Right lobe of liver (tissue), 6 donors: ENCODE measurements at regions not wholly inside any gene's neighbourhood (a gene's known extent, or its start where the extent isn't known, plus 50 kb on each side); places are given as distances from the start of the nearest gene placed in this dataset.

ENCODE experiments used
- ATAC-seq, 4 donors: fragments of 200-7000 bp; cut with Tn5 transposase; one replicate each; pipeline ENCODE4 v1.9.1; 2020; ENCODE audit warnings: mild to moderate bottlenecking in 4 of 4, moderate library complexity in 4 of 4
- DNase-seq, 3 donors: peaks; one replicate each; pipeline ENCODE4 v3.0.0-alpha.2; 2020
- H3K27ac ChIP-seq, 3 donors: fragments of 200-600 bp; one replicate each; pipeline ENCODE4 v1.8.0; 2022
- H3K27me3 ChIP-seq, 2 donors: fragments of 200-600 bp; one replicate each; pipeline ENCODE4 v1.8.0; 2022
- H3K36me3 ChIP-seq, 4 donors: fragments of 200-600 bp; sonication (generic) in 1 of 4; one replicate each; pipeline versions ENCODE4 v1.5.1 to v1.8.0; 2017 to 2022; ENCODE audit warnings: control low read depth in 1 of 4
- H3K4me1 ChIP-seq, 4 donors: fragments of 200-600 bp; sonication (generic) in 1 of 4; one replicate each; pipeline versions ENCODE4 v1.5.1 to v1.8.0; 2017 to 2022; ENCODE audit warnings: control low read depth in 1 of 4
- H3K4me3 ChIP-seq, 3 donors: fragments of 200-600 bp; one replicate each; pipeline ENCODE4 v1.8.0; 2022
- H3K9me3 ChIP-seq, 4 donors: fragments of 200-600 bp; sonication (generic) in 1 of 4; one replicate each; pipeline versions ENCODE4 v1.5.1 to v1.8.0; 2017 to 2022; ENCODE audit warnings: control low read depth in 1 of 4
- CTCF ChIP-seq, 4 donors: fragments of 200-600 bp in 3 of 4; fragments of 450-650 bp in 1 of 4; IDR thresholded peaks; one replicate each; pipeline versions ENCODE4 v1.5.1 to v1.8.0; 2016 to 2022; ENCODE audit warnings: antibody characterized with exemption in 4 of 4, mild to moderate bottlenecking in 2 of 4
- POLR2A ChIP-seq: fragments of 450-650 bp; IDR thresholded peaks from one replicate; pipeline ENCODE4 v1.6.1; 2017; ENCODE audit warnings: antibody characterized with exemption, mild to moderate bottlenecking
- WGBS: methylation state at CpG from one replicate; pipeline ENCODE4 v1.1.6; 2018; ENCODE audit warnings: low coverage, low lambda C conversion rate; ENCODE audit not compliant: insufficient coverage; ENCODE audit errors: missing lambda C conversion rate; 5-methylcytosine and 5-hydroxymethylcytosine counted together
- intact Hi-C, 2 donors: fragments of 100-400 bp; cut with DNase I; formaldehyde crosslinking; loops; one replicate each; pipeline versions ENCODE4 v1.11.2 to v1.14.1; 2022
- donor health status: DM: no; HTN: yes; CAD: no.
- donor health status: DM: no; HTN: no; CAD: no.
- donor health status: DM: no; HTN: no; CAD: no.
- donor health status: DM: no; HTN: yes; CAD: no.
- donor health status: DM: no; HTN: yes; CAD: no.

- DNase-seq (no peak), ATAC-seq (no peak)
- no peaks in the 10 kb centered on the region for H3K27me3 ChIP-seq
- H3K4me3 ChIP-seq: no peak overlapping the region
- H3K36me3 ChIP-seq: no peaks in the 10 kb centered on the region
- H3K9me3 ChIP-seq: no peaks in the 10 kb centered on the region
- TF ChIP-seq CTCF (IDR thresholded peaks at IDR 0.05) (no peak), POLR2A (no peak)
- no peaks in the 10 kb centered on the region for H3K4me1 ChIP-seq
- no peak overlapping the region for H3K27ac ChIP-seq
- intact Hi-C loops: no loop called here
- 72% methylated on average over 7 of the region's 7 CpGs for WGBS
Measured at GRCh38 chr13:97798171-97798821, 155.2 kb upstream of the IPO5 start.

- no peaks in the 10 kb centered on the region for H3K4me1 ChIP-seq
- no peak overlapping the region for H3K27ac ChIP-seq
- no peak for DNase-seq
- intact Hi-C loops: no loop called here
- no peak overlapping the region for H3K4me3 ChIP-seq
- 83% methylated on average over 3 of the region's 7 CpGs for WGBS
- TF ChIP-seq CTCF (IDR thresholded peaks at IDR 0.05) (no peak), POLR2A (no peak)
- no peaks in the 10 kb centered on the region for H3K27me3 ChIP-seq
- no peak for ATAC-seq
- no peaks in the 10 kb centered on the region for H3K36me3 ChIP-seq
- H3K9me3 ChIP-seq: no peaks in the 10 kb centered on the region
Measured at GRCh38 chr13:97798836-97799235, 154.6 kb upstream of the IPO5 start.

- Histone ChIP-seq H3K4me3 (no peak overlapping the region), H3K9me3 (no peaks in the 10 kb centered on the region), H3K36me3 (no peaks in the 10 kb centered on the region), H3K27me3 (no peaks in the 10 kb centered on the region), H3K4me1 (no peaks in the 10 kb centered on the region), H3K27ac (no peak overlapping the region)
- intact Hi-C loops: no loop called here
- ATAC-seq (no peak), DNase-seq (no peak)
- TF ChIP-seq CTCF (IDR thresholded peaks at IDR 0.05) (no peak), POLR2A (no peak)
- 70% methylated on average over 3 of the region's 3 CpGs for WGBS
Measured at GRCh38 chr13:97802213-97802612, 151.3 kb upstream of the IPO5 start.

GRCh38 chr13:97809576-97809975 is 143.9 kb upstream of the IPO5 start:
- Histone ChIP-seq H3K4me1 (no peaks in the 10 kb centered on the region), H3K9me3 (no peaks in the 10 kb centered on the region), H3K36me3 (no peaks in the 10 kb centered on the region), H3K27ac (no peak overlapping the region), H3K4me3 (no peak overlapping the region), H3K27me3 (no peaks in the 10 kb centered on the region)
- 37% methylated on average over 2 of the region's 2 CpGs for WGBS
- DNase-seq (no peak), ATAC-seq (no peak)
- intact Hi-C loops: no loop called here
- TF ChIP-seq POLR2A (no peak), CTCF (IDR thresholded peaks at IDR 0.05) (no peak)

- H3K4me1 ChIP-seq: no peaks in the 10 kb centered on the region
- no peaks in the 10 kb centered on the region for H3K9me3 ChIP-seq
- no peak overlapping the region for H3K4me3 ChIP-seq
- no peak overlapping the region for H3K27ac ChIP-seq
- ATAC-seq (peak; percentile 36 to 55 (median 40)), DNase-seq (no peak)
- H3K36me3 ChIP-seq: no peaks in the 10 kb centered on the region
- TF ChIP-seq CTCF (IDR thresholded peaks at IDR 0.05) (peak; percentile 22 to 52 (median 48)), POLR2A (no peak)
- H3K27me3 ChIP-seq: no peaks in the 10 kb centered on the region
- 6% methylated on average over 3 of the region's 3 CpGs for WGBS
- intact Hi-C loops: no loop called here
Measured at GRCh38 chr13:97810152-97810551, 143.3 kb upstream of the IPO5 start.
